ENCODE measurements at regions not wholly inside any gene's neighbourhood (a gene's known extent, or its start where the extent isn't known, plus 50 kb on each side); places are given as distances from the start of the nearest gene placed in this dataset.

DNA sequence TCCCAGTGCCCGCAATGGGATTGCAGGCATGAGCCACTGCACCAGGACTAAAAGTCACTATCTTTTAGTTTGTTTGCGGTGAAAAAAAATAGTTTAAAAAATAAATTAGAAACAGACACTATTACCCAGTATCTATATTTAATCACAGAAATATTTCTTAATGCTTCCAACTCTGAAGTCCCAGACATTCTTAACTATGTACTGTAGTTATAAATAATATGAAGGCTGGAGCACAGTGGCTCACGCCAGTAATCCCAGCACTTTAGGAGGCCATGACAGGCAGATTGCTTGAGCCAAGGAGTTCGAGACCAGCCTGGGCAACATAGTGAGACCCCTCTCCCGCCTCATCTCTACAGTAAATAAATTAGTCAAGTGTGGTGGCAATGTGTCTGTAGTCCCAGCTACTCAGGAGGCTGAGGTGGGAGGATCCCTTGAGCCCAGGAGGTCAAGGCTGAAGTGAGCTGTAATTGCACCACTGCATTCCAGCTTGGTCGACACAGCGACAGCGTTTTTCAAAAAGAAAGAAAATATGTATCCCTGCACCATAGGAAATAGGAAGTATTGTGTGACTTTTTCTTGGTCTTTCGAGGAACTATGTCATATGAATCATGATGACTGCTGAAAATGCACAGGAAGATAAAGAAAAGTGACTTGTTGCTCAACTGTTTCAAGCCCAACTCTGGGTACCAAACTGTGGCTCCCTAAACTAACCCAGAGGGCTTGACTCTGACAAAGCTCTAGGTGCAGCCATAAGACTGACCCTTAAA lies 74.9 kb upstream of the STEAP1B start:
- Mint-ChIP-seq H3K27ac (no peak overlapping the region), H3K4me1 (no peaks in the 10 kb centered on the region), H3K36me3 (no peaks in the 10 kb centered on the region), H3K27me3 (ENCODE audit: low read depth) (no peaks in the 10 kb centered on the region; the same call in 1 of the 2 replicates), H3K9me3 (peaks cover 13% of the 10 kb centered on the region), H3K4me3 (no peak overlapping the region)
- CTCF ChIA-PET, result interaction anchor here (1.0 to 2.6 kb wide), 2 partner anchors 12 to 152 kb away, joined by 3 to 8 read pairs; partner anchors contain the start of gene IL6
- ATAC-seq (no peak), DNase-seq (ENCODE audit: low spot score) (no peak)
- TF ChIP-seq ZNF317 (CRISPR knock-in tag; IDR thresholded peaks at IDR 0.05; ENCODE audit: borderline replicate concordance, low read depth) (no peak), ZBTB21 (CRISPR knock-in tag; IDR thresholded peaks at IDR 0.05; ENCODE audit: borderline replicate concordance) (no peak), PRRX2 (CRISPR knock-in tag; IDR thresholded peaks at IDR 0.05) (no peak), ZNF138 (CRISPR knock-in tag; conservative IDR thresholded peaks at IDR 0.05) (no peak), JAZF1 (CRISPR knock-in tag; IDR thresholded peaks at IDR 0.05) (no peak), ZNF671 (CRISPR knock-in tag; IDR thresholded peaks at IDR 0.05) (no peak), FOXP1 (CRISPR knock-in tag; IDR thresholded peaks at IDR 0.05; ENCODE audit: borderline replicate concordance) (no peak), NR3C1 (CRISPR knock-in tag; conservative IDR thresholded peaks at IDR 0.05; ENCODE audit: low read depth) (no peak), NR1H2 (CRISPR knock-in tag; IDR thresholded peaks at IDR 0.05) (no peak), FOXK1 (CRISPR knock-in tag; IDR thresholded peaks at IDR 0.05) (no peak), CBFB (CRISPR knock-in tag; IDR thresholded peaks at IDR 0.05; ENCODE audit: low read depth) (no peak)
- TF ChIP-seq, protein P1, sequence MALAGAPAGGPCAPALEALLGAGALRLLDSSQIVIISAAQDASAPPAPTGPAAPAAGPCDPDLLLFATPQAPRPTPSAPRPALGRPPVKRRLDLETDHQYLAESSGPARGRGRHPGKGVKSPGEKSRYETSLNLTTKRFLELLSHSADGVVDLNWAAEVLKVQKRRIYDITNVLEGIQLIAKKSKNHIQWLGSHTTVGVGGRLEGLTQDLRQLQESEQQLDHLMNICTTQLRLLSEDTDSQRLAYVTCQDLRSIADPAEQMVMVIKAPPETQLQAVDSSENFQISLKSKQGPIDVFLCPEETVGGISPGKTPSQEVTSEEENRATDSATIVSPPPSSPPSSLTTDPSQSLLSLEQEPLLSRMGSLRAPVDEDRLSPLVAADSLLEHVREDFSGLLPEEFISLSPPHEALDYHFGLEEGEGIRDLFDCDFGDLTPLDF (CRISPR knock-in tag; IDR thresholded peaks at IDR 0.05), result no peak
- TF ChIP-seq, protein P2, sequence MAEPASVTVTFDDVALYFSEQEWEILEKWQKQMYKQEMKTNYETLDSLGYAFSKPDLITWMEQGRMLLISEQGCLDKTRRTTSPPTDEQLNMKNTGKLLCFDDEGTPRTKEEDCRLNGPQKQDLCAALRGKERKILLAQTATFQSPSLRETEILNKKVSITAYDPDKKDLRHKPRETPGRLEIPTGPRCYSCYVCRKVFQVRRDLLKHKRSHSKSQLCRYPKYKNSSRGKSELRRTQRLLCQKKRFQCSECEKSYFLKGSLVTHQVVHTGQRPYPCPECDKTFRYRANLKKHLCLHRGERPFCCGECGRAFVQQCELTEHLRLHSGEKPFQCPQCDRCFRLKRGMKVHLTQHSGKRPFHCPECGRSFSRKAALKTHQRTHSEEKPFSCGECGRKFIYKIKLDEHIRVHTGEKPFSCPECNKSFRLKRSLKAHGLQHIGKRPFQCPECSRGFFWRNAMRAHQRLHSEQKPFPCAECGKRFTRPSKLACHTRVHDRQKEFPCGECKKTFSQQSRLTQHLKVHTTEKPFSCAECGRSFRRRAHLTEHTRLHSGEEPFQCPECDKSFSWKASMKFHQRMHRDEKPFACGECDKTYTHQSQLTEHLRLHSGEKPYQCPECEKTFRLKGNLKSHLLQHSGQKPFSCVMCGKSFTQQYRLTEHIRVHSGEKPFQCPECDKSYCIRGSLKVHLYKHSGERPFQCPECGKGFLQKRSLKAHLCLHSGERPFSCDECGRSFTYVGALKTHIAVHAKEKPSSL (CRISPR knock-in tag; conservative IDR thresholded peaks at IDR 0.05), result no peak
- TF ChIP-seq, protein P3, sequence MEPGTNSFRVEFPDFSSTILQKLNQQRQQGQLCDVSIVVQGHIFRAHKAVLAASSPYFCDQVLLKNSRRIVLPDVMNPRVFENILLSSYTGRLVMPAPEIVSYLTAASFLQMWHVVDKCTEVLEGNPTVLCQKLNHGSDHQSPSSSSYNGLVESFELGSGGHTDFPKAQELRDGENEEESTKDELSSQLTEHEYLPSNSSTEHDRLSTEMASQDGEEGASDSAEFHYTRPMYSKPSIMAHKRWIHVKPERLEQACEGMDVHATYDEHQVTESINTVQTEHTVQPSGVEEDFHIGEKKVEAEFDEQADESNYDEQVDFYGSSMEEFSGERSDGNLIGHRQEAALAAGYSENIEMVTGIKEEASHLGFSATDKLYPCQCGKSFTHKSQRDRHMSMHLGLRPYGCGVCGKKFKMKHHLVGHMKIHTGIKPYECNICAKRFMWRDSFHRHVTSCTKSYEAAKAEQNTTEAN (CRISPR knock-in tag; IDR thresholded peaks at IDR 0.05), result no peak
- TF ChIP-seq, protein P4, sequence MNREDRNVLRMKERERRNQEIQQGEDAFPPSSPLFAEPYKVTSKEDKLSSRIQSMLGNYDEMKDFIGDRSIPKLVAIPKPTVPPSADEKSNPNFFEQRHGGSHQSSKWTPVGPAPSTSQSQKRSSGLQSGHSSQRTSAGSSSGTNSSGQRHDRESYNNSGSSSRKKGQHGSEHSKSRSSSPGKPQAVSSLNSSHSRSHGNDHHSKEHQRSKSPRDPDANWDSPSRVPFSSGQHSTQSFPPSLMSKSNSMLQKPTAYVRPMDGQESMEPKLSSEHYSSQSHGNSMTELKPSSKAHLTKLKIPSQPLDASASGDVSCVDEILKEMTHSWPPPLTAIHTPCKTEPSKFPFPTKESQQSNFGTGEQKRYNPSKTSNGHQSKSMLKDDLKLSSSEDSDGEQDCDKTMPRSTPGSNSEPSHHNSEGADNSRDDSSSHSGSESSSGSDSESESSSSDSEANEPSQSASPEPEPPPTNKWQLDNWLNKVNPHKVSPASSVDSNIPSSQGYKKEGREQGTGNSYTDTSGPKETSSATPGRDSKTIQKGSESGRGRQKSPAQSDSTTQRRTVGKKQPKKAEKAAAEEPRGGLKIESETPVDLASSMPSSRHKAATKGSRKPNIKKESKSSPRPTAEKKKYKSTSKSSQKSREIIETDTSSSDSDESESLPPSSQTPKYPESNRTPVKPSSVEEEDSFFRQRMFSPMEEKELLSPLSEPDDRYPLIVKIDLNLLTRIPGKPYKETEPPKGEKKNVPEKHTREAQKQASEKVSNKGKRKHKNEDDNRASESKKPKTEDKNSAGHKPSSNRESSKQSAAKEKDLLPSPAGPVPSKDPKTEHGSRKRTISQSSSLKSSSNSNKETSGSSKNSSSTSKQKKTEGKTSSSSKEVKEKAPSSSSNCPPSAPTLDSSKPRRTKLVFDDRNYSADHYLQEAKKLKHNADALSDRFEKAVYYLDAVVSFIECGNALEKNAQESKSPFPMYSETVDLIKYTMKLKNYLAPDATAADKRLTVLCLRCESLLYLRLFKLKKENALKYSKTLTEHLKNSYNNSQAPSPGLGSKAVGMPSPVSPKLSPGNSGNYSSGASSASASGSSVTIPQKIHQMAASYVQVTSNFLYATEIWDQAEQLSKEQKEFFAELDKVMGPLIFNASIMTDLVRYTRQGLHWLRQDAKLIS (CRISPR knock-in tag; IDR thresholded peaks at IDR 0.05; ENCODE audit: borderline replicate concordance), result no peak
- TF ChIP-seq, protein P5, sequence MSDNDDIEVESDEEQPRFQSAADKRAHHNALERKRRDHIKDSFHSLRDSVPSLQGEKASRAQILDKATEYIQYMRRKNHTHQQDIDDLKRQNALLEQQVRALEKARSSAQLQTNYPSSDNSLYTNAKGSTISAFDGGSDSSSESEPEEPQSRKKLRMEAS (CRISPR knock-in tag; IDR thresholded peaks at IDR 0.05), result no peak
- TF ChIP-seq, protein P6, sequence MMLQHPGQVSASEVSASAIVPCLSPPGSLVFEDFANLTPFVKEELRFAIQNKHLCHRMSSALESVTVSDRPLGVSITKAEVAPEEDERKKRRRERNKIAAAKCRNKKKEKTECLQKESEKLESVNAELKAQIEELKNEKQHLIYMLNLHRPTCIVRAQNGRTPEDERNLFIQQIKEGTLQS (CRISPR knock-in tag; conservative IDR thresholded peaks at IDR 0.05), result no peak
- TF ChIP-seq, protein P7, sequence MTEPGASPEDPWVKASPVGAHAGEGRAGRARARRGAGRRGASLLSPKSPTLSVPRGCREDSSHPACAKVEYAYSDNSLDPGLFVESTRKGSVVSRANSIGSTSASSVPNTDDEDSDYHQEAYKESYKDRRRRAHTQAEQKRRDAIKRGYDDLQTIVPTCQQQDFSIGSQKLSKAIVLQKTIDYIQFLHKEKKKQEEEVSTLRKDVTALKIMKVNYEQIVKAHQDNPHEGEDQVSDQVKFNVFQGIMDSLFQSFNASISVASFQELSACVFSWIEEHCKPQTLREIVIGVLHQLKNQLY (CRISPR knock-in tag; IDR thresholded peaks at IDR 0.05), result no peak
- POLR2A ChIA-PET, result no interaction called here

Data from WTC11 (cell line).